GM21619 (cell line): ENCODE measurements at regions not wholly inside any gene's neighbourhood (a gene's known extent, or its start where the extent isn't known, plus 50 kb on each side); places are given as distances from the start of the nearest gene placed in this dataset.

Experiments
- ATAC-seq: cut with Tn5 transposase; IDR thresholded peaks from one replicate; pipeline ENCODE4 v1.9.1; 2021; ENCODE audit not compliant: unreplicated experiment

- no peak for ATAC-seq
These were observed 400.8 kb downstream of the CDH26 start for GRCh38 chr20:60359010-60359409.

DNA sequence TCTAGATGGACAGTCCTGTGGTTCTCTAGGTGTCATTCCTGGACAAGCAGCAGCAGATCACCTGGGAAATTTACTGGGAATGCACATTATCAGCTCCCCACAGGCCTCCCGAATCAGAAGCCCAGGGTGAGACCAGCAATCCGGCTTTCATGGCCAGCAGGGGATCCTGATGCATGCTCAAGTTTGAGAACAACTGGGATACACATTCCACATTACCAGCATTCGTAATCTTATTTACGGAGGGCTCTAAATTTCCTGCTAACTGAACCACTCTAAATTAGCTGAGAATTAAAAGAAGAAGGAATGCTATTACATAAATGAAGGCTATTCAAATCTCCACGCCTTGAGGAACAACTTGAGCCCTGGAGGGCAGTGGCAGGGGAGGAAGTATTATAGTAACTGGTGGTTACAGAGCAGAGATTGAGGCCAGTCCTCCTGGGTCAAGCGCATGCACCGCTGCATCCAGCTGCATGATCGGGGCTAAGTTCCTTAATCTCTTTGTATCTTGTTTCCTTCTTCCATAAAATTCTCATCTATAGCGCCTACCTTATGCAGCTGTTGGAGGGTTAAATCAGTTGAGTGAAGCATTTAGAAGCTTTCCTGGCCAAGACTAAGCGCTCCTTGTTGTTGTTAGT lies 403.7 kb downstream of the CDH26 start:
- no peak for ATAC-seq

DNA sequence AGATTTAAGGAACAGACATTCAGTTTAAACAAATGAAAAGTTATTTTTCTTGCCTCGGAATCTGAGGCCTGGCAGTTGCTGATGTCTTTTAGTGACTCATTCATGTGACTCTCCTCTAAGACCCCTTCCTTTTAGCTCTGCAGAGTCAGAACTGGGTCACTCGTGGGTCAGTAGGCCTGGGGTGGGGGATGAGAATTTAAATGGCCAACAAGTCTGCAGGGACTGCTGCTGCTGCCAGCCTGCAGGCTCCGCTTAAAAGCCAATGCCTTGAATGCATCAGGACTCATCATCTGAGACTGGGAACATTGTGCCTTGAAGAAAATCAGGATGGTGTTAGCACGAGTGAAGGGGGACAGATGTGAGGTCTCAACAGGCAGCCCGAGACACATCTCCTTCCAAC lies 404.3 kb downstream of the CDH26 start:
- ATAC-seq = no peak

DNA sequence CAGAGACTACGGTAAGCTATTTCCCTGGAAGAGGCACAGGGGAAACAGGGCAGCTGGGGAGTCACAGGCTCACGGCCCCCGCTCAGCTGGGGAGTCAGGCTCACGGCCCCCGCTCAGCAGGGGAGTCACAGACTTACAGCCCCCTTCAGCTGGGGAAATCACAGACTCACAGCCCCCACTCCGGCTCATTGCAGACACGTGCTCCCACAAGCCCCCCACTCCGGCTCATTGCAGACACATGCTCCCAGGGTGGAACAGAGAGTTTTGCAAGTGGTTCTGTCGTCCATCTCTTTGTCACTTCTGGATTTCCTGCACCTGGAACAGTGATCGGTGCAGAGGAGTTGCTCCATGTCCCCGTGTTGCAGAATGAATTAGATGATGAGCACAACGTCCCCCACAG lies 405.5 kb downstream of the CDH26 start:
- no peak for ATAC-seq

- no peak for ATAC-seq
These were observed 406.9 kb downstream of the CDH26 start for GRCh38 chr20:60365064-60365666.

DNA sequence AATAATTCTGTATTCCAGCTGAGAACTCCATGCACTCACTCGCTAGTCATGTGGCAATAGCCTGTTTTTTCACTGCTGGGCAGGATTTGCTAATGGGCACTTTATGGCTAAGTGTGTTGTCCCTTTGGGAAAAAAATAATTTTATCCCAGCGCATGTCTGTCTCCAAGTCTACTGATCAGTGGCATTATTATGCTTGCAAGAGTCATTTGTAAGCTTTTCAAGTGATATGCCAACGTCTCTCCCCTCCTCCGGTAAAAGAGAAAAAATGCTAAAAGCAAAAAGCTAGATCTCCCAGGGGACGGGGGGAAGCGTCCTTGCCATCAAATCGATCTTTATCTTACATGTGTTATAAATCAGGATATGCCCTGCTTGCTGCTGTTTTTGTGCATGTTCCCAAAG lies 407.7 kb downstream of the CDH26 start:
- no peak for ATAC-seq

GRCh38 chr20:60371384-60371783 lies 413.2 kb downstream of the CDH26 start:
- no peak for ATAC-seq

GRCh38 chr20:60372275-60372674 lies 414.1 kb downstream of the CDH26 start:
- ATAC-seq = no peak

DNA sequence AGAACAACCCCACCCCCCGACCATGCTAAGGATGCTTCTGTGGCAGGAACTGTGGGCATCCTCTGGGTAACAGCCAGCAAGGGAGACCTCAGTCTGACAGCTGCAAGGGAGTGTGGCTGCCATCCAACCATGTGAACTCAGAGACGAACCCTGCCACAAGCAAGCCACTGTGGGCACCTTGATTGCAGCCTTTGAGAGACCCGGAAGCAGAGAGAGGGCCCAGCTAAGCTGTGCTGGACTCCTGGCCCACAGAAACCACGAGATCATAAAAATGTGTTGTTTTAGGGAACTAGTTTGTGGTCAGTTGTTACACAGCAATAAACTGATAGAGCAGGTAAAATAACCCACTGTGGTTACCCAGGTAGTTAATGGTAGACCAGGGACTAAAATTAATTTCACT lies 414.6 kb downstream of the CDH26 start:
- no peak for ATAC-seq

- no peak for ATAC-seq
These were observed 420.4 kb downstream of the CDH26 start for GRCh38 chr20:60378620-60379019.

DNA sequence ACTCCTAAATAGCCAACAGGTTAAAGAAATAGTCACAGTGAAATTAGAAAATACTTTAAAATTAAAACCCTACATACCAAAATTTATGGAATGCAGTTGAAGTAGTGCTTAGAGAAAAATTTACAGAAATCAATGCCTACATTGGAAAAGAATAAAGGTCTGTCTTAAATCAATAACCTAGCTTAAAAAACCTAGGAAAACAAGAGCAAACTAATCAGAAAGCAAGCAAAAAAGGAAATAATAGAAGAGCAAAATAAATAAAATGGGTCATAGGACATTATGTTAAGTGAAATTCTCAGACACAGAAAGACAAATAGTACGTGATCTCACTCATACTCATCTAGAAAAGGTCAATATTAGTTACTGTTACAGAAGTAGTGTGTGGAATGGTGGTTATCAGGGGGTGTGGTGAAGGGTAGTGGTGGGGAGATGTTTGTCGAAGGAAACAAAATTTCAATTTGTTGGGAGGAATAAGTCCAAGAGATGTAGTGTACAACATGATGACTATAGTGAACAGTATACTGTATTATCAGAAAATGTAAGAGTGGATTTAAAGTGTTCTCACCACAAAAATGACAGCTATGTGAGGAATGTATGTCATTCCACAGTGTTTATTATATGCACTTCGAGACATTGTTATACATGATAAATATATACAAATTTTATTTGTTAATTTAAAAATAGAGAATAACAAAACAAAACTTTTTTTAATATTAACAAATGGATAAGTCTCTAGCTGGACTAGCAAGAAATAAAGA lies 423.6 kb downstream of the CDH26 start:
- ATAC-seq = no peak

DNA sequence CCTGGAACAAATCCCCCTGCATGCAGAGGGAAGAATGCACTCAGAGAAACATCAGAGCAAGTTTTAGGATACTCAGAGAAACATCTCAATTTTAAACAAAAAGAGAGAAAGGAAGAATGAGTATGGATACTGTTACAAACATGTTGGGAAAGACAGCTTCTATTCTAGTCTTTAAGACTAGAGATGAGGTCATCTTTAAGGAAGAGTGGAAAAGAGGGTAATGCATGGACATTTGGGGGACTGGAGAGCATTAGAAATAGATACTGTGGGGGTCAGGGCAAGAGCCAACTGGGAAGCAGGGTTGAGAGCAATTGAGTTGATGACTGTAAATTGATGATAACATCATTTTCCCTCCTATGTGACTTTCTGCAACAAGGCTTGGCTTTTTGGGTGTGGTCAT lies 431.2 kb downstream of the CDH26 start:
- ATAC-seq = no peak

- no peak for ATAC-seq
These were observed 431.7 kb downstream of the CDH26 start for GRCh38 chr20:60389882-60390281.

GRCh38 chr20:60395991-60396390 lies 437.8 kb downstream of the CDH26 start:
- ATAC-seq = no peak

- no peak for ATAC-seq
These were observed 442.3 kb downstream of the CDH26 start for GRCh38 chr20:60400567-60400966.

GRCh38 chr20:60402189-60403058 lies 444.2 kb downstream of the CDH26 start:
- no peak for ATAC-seq

GRCh38 chr20:60403105-60403741 lies 445.0 kb downstream of the CDH26 start:
- no peak for ATAC-seq

DNA sequence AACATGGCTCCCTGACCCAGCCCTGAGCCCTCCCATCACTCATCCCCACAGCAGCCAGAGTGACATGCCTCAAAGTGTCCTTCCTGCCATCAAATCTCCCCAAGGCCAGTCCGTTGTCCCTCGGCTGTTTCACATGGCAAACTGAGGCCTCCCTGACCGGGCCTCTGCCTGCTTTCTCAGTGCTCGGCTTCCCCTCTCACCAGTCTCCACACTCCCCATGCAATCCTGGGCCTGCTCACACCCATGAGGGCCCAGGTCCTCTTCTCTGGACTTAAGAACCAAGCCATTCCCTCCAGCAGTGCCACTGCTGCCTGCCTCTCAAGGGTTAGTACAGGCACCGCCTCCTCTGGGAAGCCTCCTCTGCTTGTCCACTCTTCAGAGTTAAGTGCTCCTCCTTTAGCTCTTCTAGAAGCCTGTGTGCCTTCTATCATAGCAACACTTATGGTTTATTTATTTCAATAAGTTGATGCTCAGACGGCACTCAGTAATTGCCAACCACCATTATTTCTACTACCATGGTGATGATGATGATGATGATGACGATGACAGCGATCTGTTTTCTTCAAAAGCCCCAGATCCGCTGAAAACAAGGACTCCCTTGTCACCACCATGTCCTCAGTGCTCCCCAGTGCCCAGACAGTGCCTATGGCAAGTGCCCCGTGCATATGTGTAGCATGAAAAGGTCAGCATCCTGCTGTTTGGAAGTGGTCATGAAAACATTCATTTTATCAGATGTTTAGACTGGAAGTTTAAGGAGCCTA lies 449.0 kb downstream of the CDH26 start:
- ATAC-seq = no peak

- ATAC-seq = no peak
These were observed 449.7 kb downstream of the CDH26 start for GRCh38 chr20:60407938-60408337.

- no peak for ATAC-seq
These were observed 450.2 kb downstream of the CDH26 start for GRCh38 chr20:60408435-60408834.
